H1 (cell line): ENCODE measurements at regions not wholly inside any gene's neighbourhood (a gene's known extent, or its start where the extent isn't known, plus 50 kb on each side); places are given as distances from the start of the nearest gene placed in this dataset.

ENCODE experiments used
- CREB1 ChIP-seq: IDR thresholded peaks from 2 replicates; pipeline ENCODE4 v1.6.1; 2012; ENCODE audit warnings: inconsistent platforms
- YY1 ChIP-seq: IDR thresholded peaks from 2 replicates; pipeline ENCODE4 v1.6.1; 2011; ENCODE audit warnings: low read depth, mild to moderate bottlenecking, low read length
- TF ChIP-seq, protein P1 (sequence below): IDR thresholded peaks from 2 replicates; pipeline ENCODE4 v1.6.1; 2012; ENCODE audit warnings: inconsistent platforms

DNA sequence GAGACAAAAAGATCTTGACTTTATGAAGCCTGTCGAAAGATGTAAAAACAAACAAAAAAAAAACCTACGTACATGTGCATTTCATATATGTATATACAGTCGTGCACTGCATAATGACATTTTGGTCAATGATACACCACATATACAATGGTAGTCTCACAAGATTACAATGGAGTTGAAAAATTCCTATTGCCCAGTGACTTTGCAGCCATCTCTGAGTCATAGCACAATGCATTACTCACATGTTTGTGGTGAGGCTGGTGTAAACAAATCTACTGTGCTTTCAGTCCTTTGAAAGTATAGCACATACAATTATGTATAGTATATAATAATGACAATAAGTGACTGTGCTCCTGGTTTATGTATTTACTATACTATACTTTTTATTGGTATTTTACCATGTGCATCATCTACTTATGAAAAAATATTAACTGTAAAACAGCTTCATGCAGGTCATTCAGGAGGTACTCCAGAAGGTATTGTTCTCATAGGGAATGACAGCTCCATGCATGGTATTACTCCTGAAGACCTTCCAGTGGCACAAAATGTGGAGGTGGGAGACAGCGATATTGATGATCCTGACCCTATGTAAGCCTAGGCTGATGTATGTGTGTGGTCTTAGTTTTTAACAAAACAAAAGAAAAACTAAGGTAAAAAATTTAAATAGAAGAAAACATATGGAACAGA, 73.7 kb upstream of the FST start (continued):
- TF ChIP-seq YY1 (no peak), CREB1 (no peak)
- TF ChIP-seq, protein P1, sequence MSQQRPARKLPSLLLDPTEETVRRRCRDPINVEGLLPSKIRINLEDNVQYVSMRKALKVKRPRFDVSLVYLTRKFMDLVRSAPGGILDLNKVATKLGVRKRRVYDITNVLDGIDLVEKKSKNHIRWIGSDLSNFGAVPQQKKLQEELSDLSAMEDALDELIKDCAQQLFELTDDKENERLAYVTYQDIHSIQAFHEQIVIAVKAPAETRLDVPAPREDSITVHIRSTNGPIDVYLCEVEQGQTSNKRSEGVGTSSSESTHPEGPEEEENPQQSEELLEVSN, result no peak
